IMR-90 (cell line): ENCODE measurements at regions not wholly inside any gene's neighbourhood (a gene's known extent, or its start where the extent isn't known, plus 50 kb on each side); places are given as distances from the start of the nearest gene placed in this dataset.

Experiments
- ATAC-seq: fragments of 200-7000 bp; cut with Tn5 transposase; 2 replicates; pipeline ENCODE4 v1.9.1; 2020; ENCODE audit warnings: low read depth, mild to moderate bottlenecking, moderate library complexity
- BruUV-seq: library from RNA; stranded (reverse); fragments of 400-500 nt; replicated peaks from 2 replicates; lab custom pipeline; 2021; lab: Mats Ljungman, UMichigan
- CTCF ChIA-PET: fragments of 300-600 bp; formaldehyde crosslinking; extraction: SDS; loops from one replicate; lab custom pipeline; 2021; ENCODE audit warnings: antibody characterized with exemption; lab: Yijun Ruan, JAX
- POLR2A ChIA-PET: fragments of 300-600 bp; sonication (Branson Sonifier 250); formaldehyde crosslinking; loops from one replicate; lab custom pipeline; 2022; ENCODE audit warnings: antibody characterized with exemption; ENCODE audit not compliant: unreplicated experiment; lab: Charles Lee
- DNase-seq: peaks from one replicate; pipeline ENCODE4 v3.0.0; 2013
- H2AFZ ChIP-seq: replicated peaks from 2 replicates; pipeline ENCODE3; 2013; ENCODE audit warnings: low read length, mild to moderate bottlenecking; ENCODE audit not compliant: poor library complexity
- H2AK5ac ChIP-seq: 2 replicates; pipeline ENCODE4 v1.6.1; 2013; ENCODE audit warnings: low read depth, low read length, inconsistent platforms
- H2AK9ac ChIP-seq: replicated peaks from 2 replicates; pipeline ENCODE3; 2013; ENCODE audit warnings: mild to moderate bottlenecking, low read depth, low read length, moderate library complexity; ENCODE audit not compliant: poor library complexity
- H2BK120ac ChIP-seq: 2 replicates; pipeline ENCODE4 v1.6.1; 2013; ENCODE audit warnings: low read depth, low read length, inconsistent platforms
- H2BK15ac ChIP-seq: 3 replicates; pipeline ENCODE4 v1.6.1; 2013; ENCODE audit warnings: low read depth, low read length, inconsistent platforms
- H2BK20ac ChIP-seq: 2 replicates; pipeline ENCODE4 v1.6.1; 2013; ENCODE audit warnings: low read depth, mild to moderate bottlenecking, inconsistent platforms, low read length, moderate library complexity
- H2BK5ac ChIP-seq: 2 replicates; pipeline ENCODE4 v1.6.1; 2013; ENCODE audit warnings: mild to moderate bottlenecking, low read depth, low read length, inconsistent platforms; ENCODE audit not compliant: poor library complexity, severe bottlenecking
- H3K14ac ChIP-seq: replicated peaks from 2 replicates; pipeline ENCODE4 v1.6.1; 2013; ENCODE audit warnings: low read depth, low read length, inconsistent platforms
- H3K18ac ChIP-seq: 2 replicates; pipeline ENCODE4 v1.6.1; 2013; ENCODE audit warnings: low read depth, low read length, control low read depth
- H3K23ac ChIP-seq: 2 replicates; pipeline ENCODE4 v1.6.1; 2013; ENCODE audit warnings: low read depth, low read length, inconsistent platforms
- H3K27ac ChIP-seq: 2 replicates; pipeline ENCODE4 v1.5.1; 2013; ENCODE audit warnings: mild to moderate bottlenecking, control low read depth, low read length; ENCODE audit not compliant: insufficient read depth
- H3K27me3 ChIP-seq: 2 replicates; pipeline ENCODE4 v1.6.1; 2013; ENCODE audit warnings: low read length; ENCODE audit not compliant: control insufficient read depth, insufficient read depth
- H3K36me3 ChIP-seq: 2 replicates; pipeline ENCODE4 v1.6.1; 2013; ENCODE audit warnings: low read length, mixed read lengths; ENCODE audit not compliant: control insufficient read depth, insufficient read depth
- H3K4ac ChIP-seq: 2 replicates; pipeline ENCODE4 v1.6.1; 2013; ENCODE audit warnings: low read depth, low read length, inconsistent platforms
- H3K4me1 ChIP-seq: 2 replicates; pipeline ENCODE4 v1.6.1; 2013; ENCODE audit warnings: low read length, mixed read lengths; ENCODE audit not compliant: control insufficient read depth, insufficient read depth
- H3K4me2 ChIP-seq: 2 replicates; pipeline ENCODE4 v1.6.1; 2013; ENCODE audit warnings: low read depth, mild to moderate bottlenecking, control low read depth, low read length, moderate library complexity
- H3K4me3 ChIP-seq: 2 replicates; pipeline ENCODE4 v1.5.1; 2013; ENCODE audit warnings: low read depth, mild to moderate bottlenecking, control low read depth, low read length, moderate library complexity; ENCODE audit not compliant: insufficient read depth
- H3K56ac ChIP-seq: 2 replicates; pipeline ENCODE4 v1.6.1; 2013; ENCODE audit warnings: low read length, inconsistent platforms; ENCODE audit not compliant: insufficient read depth; ENCODE audit errors: extremely low read depth
- H3K79me1 ChIP-seq, 2 experiments: 2 replicates each; pipeline ENCODE4 v1.6.1; 2013; ENCODE audit warnings: low read length in 2 of 2, inconsistent platforms in 1 of 2, low read depth in 1 of 2
- H3K9ac ChIP-seq: 2 replicates; pipeline ENCODE4 v1.6.1; 2013; ENCODE audit warnings: low read depth, low read length, control low read depth
- H3K9me1 ChIP-seq: 2 replicates; pipeline ENCODE4 v1.6.1; 2013; ENCODE audit warnings: low read length, inconsistent platforms; ENCODE audit not compliant: insufficient read depth
- H3K9me3 ChIP-seq: 2 replicates; pipeline ENCODE4 v1.6.1; 2013; ENCODE audit warnings: low read length; ENCODE audit not compliant: control insufficient read depth, insufficient read depth
- H4K20me1 ChIP-seq: 2 replicates; pipeline ENCODE4 v1.6.1; 2013; ENCODE audit warnings: low read length, inconsistent platforms; ENCODE audit not compliant: insufficient read depth
- H4K5ac ChIP-seq: 2 replicates; pipeline ENCODE4 v1.6.1; 2013; ENCODE audit warnings: mild to moderate bottlenecking, low read depth, low read length, control low read depth
- H4K8ac ChIP-seq, 2 experiments: 2 replicates each; pipeline ENCODE4 v1.6.1; 2013; ENCODE audit warnings: low read depth in 2 of 2, low read length in 2 of 2, control low read depth in 1 of 2, inconsistent platforms in 1 of 2
- H4K91ac ChIP-seq: 2 replicates; pipeline ENCODE4 v1.6.1; 2013; ENCODE audit warnings: low read depth, low read length, inconsistent platforms; ENCODE audit not compliant: insufficient read depth
- CTCF ChIP-seq: conservative IDR thresholded peaks from 2 replicates; pipeline ENCODE4 v1.5.1; 2012; ENCODE audit warnings: mild to moderate bottlenecking, low read depth, low read length, improper control_type of control experiment
- RCOR1 ChIP-seq: IDR thresholded peaks from 2 replicates; pipeline ENCODE4 v1.6.1; 2012; ENCODE audit warnings: mild to moderate bottlenecking, low read length, improper control_type of control experiment; ENCODE audit not compliant: insufficient replicate concordance
- WGBS, 2 experiments: methylation state at CpG; one replicate each; pipeline versions ENCODE4 v1.1.5 to v1.1.7; 2013; ENCODE audit warnings: missing lambda C conversion rate in 2 of 2; ENCODE audit not compliant: insufficient read length in 1 of 2; ENCODE audit errors: extremely low coverage in 2 of 2; 5-methylcytosine and 5-hydroxymethylcytosine counted together
- dilution Hi-C: fragments of 300-500 bp; cut with HindIII; formaldehyde crosslinking; loops from one replicate; pipeline ENCODE4 v1.14.3; 2018; ENCODE audit warnings: low sequenced_read_pairs; ENCODE audit not compliant: unreplicated experiment
- in situ Hi-C: fragments of 300-500 bp; cut with MboI; formaldehyde crosslinking; loops from 3 replicates; pipeline ENCODE4 v1.14.3; 2019; ENCODE audit warnings: low sequenced_read_pairs, inconsistent platforms, mixed read lengths
- intact Hi-C: fragments of 100-400 bp; cut with micrococcal nuclease; formaldehyde crosslinking; loops from 2 replicates; pipeline ENCODE4 v1.10.0; 2022

GRCh38 chr3:55405436-55405835 is 81.7 kb downstream of the WNT5A start:
- no peak overlapping the region for H2BK15ac ChIP-seq
- H3K4me3 ChIP-seq = no peak overlapping the region
- H3K56ac ChIP-seq = no peak overlapping the region
- H2BK20ac ChIP-seq = no peak overlapping the region
- DNase-seq = peak; percentile 12
- POLR2A ChIA-PET = no interaction called here
- H3K79me1 ChIP-seq = no peaks in the 10 kb centered on the region
- no peaks in the 10 kb centered on the region for H3K27me3 ChIP-seq
- no peak overlapping the region for H3K23ac ChIP-seq
- H4K8ac ChIP-seq = no peak overlapping the region
- peak overlapping the region; percentile 8; the same call in 1 of the 2 replicates for H2BK120ac ChIP-seq
- dilution Hi-C loops = no loop called here
- no peak overlapping the region for H2BK5ac ChIP-seq
- no peak overlapping the region for H3K9ac ChIP-seq
- H4K5ac ChIP-seq = no peak overlapping the region
- no peak overlapping the region for H2AK9ac ChIP-seq
- H3K4me2 ChIP-seq = no peak overlapping the region
- no peak overlapping the region for H3K18ac ChIP-seq
- H3K4me1 ChIP-seq = peaks cover 6% of the 10 kb centered on the region; the same call in 1 of the 2 replicates
- H2AK5ac ChIP-seq = no peak overlapping the region
- H3K9me1 ChIP-seq = peaks cover 8% of the 10 kb centered on the region
- WGBS, 2 experiments = 20% methylated on average over 1 of the region's 8 CpGs; no CpG with 5 or more reads in 1 of the 2 experiments
- no peak overlapping the region for H2AFZ ChIP-seq
- H4K91ac ChIP-seq = no peak overlapping the region
- H3K27ac ChIP-seq = no peak overlapping the region
- BruUV-seq = no TSS peak
- CTCF ChIA-PET = interaction anchor here (0.7 kb wide), 1 partner anchor 52 kb away, joined by 3 read pairs; no protein-coding TSS in a partner anchor
- no peak overlapping the region for H3K14ac ChIP-seq
- H3K4ac ChIP-seq = no peak overlapping the region
- no peaks in the 10 kb centered on the region for H4K20me1 ChIP-seq
- in situ Hi-C loops = no loop called here
- no peaks in the 10 kb centered on the region for H3K36me3 ChIP-seq
- no peaks in the 10 kb centered on the region for H3K9me3 ChIP-seq
- intact Hi-C loops = no loop called here
- no peak for ATAC-seq
- TF ChIP-seq RCOR1 (no peak), CTCF (0 out of 2 replicates have a peak, but pooled peaks have one; percentile 18)
